GM23338 (cell line): ENCODE measurements at regions not wholly inside any gene's neighbourhood (a gene's known extent, or its start where the extent isn't known, plus 50 kb on each side); places are given as distances from the start of the nearest gene placed in this dataset.

Experiments used
- ATAC-seq: fragments of 200-7000 bp; cut with Tn5 transposase; 3 replicates; pipeline ENCODE4 v1.9.1; 2020
- DNase-seq: peaks from one replicate; pipeline ENCODE4 v3.0.0-alpha.2; 2015; ENCODE audit warnings: low spot score
- H2AFZ ChIP-seq: fragments of 200-600 bp; sonication (generic); 2 replicates; pipeline ENCODE4 v1.8.0; 2016; ENCODE audit warnings: antibody characterized with exemption, mild to moderate bottlenecking, moderate library complexity
- H3F3A ChIP-seq: fragments of 200-600 bp; sonication (generic); replicated peaks from 2 replicates; pipeline ENCODE4 v1.8.0; 2017; ENCODE audit warnings: antibody characterized with exemption, mixed run types, low read depth
- H3K27ac ChIP-seq: fragments of 200-600 bp; sonication (generic); 2 replicates; pipeline ENCODE4 v1.6.1; 2016; ENCODE audit warnings: low read depth
- H3K27me3 ChIP-seq: fragments of 200-600 bp; sonication (generic); 2 replicates; pipeline ENCODE4 v1.8.0; 2016; ENCODE audit warnings: mild to moderate bottlenecking, mixed run types, moderate library complexity; ENCODE audit not compliant: insufficient read depth
- H3K36me3 ChIP-seq: fragments of 200-600 bp; sonication (generic); 2 replicates; pipeline ENCODE4 v1.8.0; 2016; ENCODE audit warnings: mild to moderate bottlenecking; ENCODE audit not compliant: insufficient read depth
- H3K4me1 ChIP-seq: fragments of 200-600 bp; sonication (generic); 2 replicates; pipeline ENCODE4 v1.8.0; 2016; ENCODE audit warnings: mild to moderate bottlenecking, moderate library complexity; ENCODE audit not compliant: insufficient read depth
- H3K4me2 ChIP-seq: fragments of 200-600 bp; sonication (generic); 2 replicates; pipeline ENCODE4 v1.7.1; 2017; ENCODE audit warnings: mixed run types
- H3K4me3 ChIP-seq: fragments of 200-600 bp; sonication (generic); 2 replicates; pipeline ENCODE4 v1.6.1; 2016; ENCODE audit warnings: mixed run types
- H3K79me2 ChIP-seq: fragments of 200-600 bp; sonication (generic); replicated peaks from 2 replicates; pipeline ENCODE4 v1.8.0; 2017; ENCODE audit warnings: mild to moderate bottlenecking; ENCODE audit not compliant: insufficient read depth
- H3K9me2 ChIP-seq: fragments of 200-600 bp; sonication (generic); 2 replicates; pipeline ENCODE4 v1.8.0; 2017; ENCODE audit not compliant: insufficient read depth
- H4K20me1 ChIP-seq: fragments of 200-600 bp; sonication (generic); replicated peaks from 2 replicates; pipeline ENCODE4 v1.8.0; 2017; ENCODE audit warnings: mild to moderate bottlenecking; ENCODE audit not compliant: insufficient read depth
- H3K27ac Mint-ChIP-seq: 2 replicates; pipeline ENCODE4 v1.8.0; 2020; ENCODE audit warnings: inconsistent platforms, mild to moderate bottlenecking, moderate library complexity, mixed read lengths
- H3K27me3 Mint-ChIP-seq: 3 replicates; pipeline ENCODE4 v1.8.0; 2022; ENCODE audit warnings: low read depth, mild to moderate bottlenecking, moderate library complexity, mixed read lengths, inconsistent platforms; ENCODE audit not compliant: insufficient read depth, poor library complexity
- H3K36me3 Mint-ChIP-seq: 3 replicates; pipeline ENCODE4 v1.8.0; 2021; ENCODE audit warnings: low read depth, mild to moderate bottlenecking, inconsistent platforms, moderate library complexity, mixed read lengths
- H3K4me1 Mint-ChIP-seq: 3 replicates; pipeline ENCODE4 v1.8.0; 2020; ENCODE audit warnings: mild to moderate bottlenecking, inconsistent platforms, mixed read lengths
- H3K4me3 Mint-ChIP-seq: 3 replicates; pipeline ENCODE4 v1.8.0; 2021; ENCODE audit warnings: moderate library complexity, mild to moderate bottlenecking, inconsistent platforms, mixed read lengths
- H3K9me3 Mint-ChIP-seq: 3 replicates; pipeline ENCODE4 v1.8.0; 2020; ENCODE audit warnings: moderate library complexity, mild to moderate bottlenecking, inconsistent platforms, mixed read lengths
- CREB1 ChIP-seq: fragments of 250-450 bp; sonication (Bioruptor Pico); IDR thresholded peaks from 2 replicates; pipeline ENCODE4 v1.5.0; 2020; ENCODE audit warnings: low read depth, mild to moderate bottlenecking, moderate library complexity
- CTCF ChIP-seq, 2 experiments: fragments of 200-600 bp in 1 of 2; sonication (generic) in 1 of 2; conservative IDR thresholded peaks; 2 replicates each; pipeline versions ENCODE4 v1.5.1 to v1.6.1; 2016 to 2017; ENCODE audit warnings: antibody characterized with exemption in 2 of 2, low read depth in 2 of 2, mild to moderate bottlenecking in 2 of 2, moderate library complexity in 1 of 2
- ETS1 ChIP-seq: IDR thresholded peaks from 2 replicates; pipeline ENCODE4 v1.6.1; 2016; ENCODE audit warnings: antibody characterized with exemption
- EZH2 ChIP-seq: fragments of 200-600 bp; sonication (generic); IDR thresholded peaks from one replicate; pipeline ENCODE4 v1.8.0; 2017; ENCODE audit warnings: antibody characterized with exemption, mild to moderate bottlenecking, low read depth; ENCODE audit not compliant: unreplicated experiment
- EZH2phosphoT487 ChIP-seq: fragments of 200-600 bp; sonication (generic); IDR thresholded peaks from one replicate; pipeline ENCODE4 v1.8.1; 2018; ENCODE audit warnings: antibody characterized with exemption; ENCODE audit not compliant: unreplicated experiment
- JUNB ChIP-seq: IDR thresholded peaks from one replicate; pipeline ENCODE4 v1.6.1; 2016; ENCODE audit warnings: antibody characterized with exemption; ENCODE audit not compliant: unreplicated experiment
- NANOG ChIP-seq: IDR thresholded peaks from 2 replicates; pipeline ENCODE4 v1.6.1; 2016; ENCODE audit warnings: antibody characterized with exemption, borderline replicate concordance
- POLR2AphosphoS5 ChIP-seq: IDR thresholded peaks from 2 replicates; pipeline ENCODE4 v1.6.1; 2016; ENCODE audit warnings: antibody characterized with exemption, low read depth
- REST ChIP-seq: IDR thresholded peaks from one replicate; pipeline ENCODE4 v1.6.1; 2018; ENCODE audit warnings: antibody characterized with exemption; ENCODE audit not compliant: unreplicated experiment
- STAT1 ChIP-seq: IDR thresholded peaks from one replicate; pipeline ENCODE4 v1.6.1; 2016; ENCODE audit warnings: antibody characterized with exemption; ENCODE audit not compliant: unreplicated experiment
- ZNF114 ChIP-seq: fragments of 250-450 bp; sonication (Bioruptor Pico); IDR thresholded peaks from 2 replicates; pipeline ENCODE4 v1.5.0; 2020; ENCODE audit warnings: mild to moderate bottlenecking, moderate library complexity
- ZNF331 ChIP-seq: fragments of 250-450 bp; sonication (Bioruptor Pico); IDR thresholded peaks from 2 replicates; pipeline ENCODE4 v1.5.0; 2020; ENCODE audit warnings: low read depth, mild to moderate bottlenecking, moderate library complexity
- ZNF462 ChIP-seq: fragments of 250-450 bp; sonication (Bioruptor Pico); IDR thresholded peaks from 2 replicates; pipeline ENCODE4 v1.5.0; 2020; ENCODE audit warnings: mild to moderate bottlenecking, moderate library complexity

GRCh38 chr3:182671541-182671940 lies 121.8 kb upstream of the ATP11B start:
- H3K36me3 ChIP-seq: no peaks in the 10 kb centered on the region
- ATAC-seq: no peak
- Mint-ChIP-seq H3K36me3 (no peaks in the 10 kb centered on the region), H3K4me3 (no peak overlapping the region), H3K27me3 (no peaks in the 10 kb centered on the region), H3K27ac (no peak overlapping the region), H3K9me3 (no peaks in the 10 kb centered on the region; the same call in 2 of the 3 replicates), H3K4me1 (peaks cover 9% of the 10 kb centered on the region; the same call in 2 of the 3 replicates)
- H3K27me3 ChIP-seq: no peaks in the 10 kb centered on the region
- H3K27ac ChIP-seq: no peak overlapping the region
- H3F3A ChIP-seq: no peaks in the 10 kb centered on the region
- TF ChIP-seq POLR2AphosphoS5 (no peak), ZNF462 (CRISPR knock-in tag) (no peak), EZH2 (no peak), STAT1 (no peak), CREB1 (CRISPR knock-in tag) (no peak), JUNB (no peak), NANOG (no peak), EZH2phosphoT487 (no peak), REST (no peak), ZNF114 (no peak), ZNF331 (CRISPR knock-in tag) (no peak), CTCF (conservative IDR thresholded peaks at IDR 0.05; ENCODE audit: low read depth in 2 of 2) (no peak), ETS1 (no peak)
- no peak for DNase-seq
- no peak overlapping the region for H2AFZ ChIP-seq
- H3K4me2 ChIP-seq: no peak overlapping the region
- no peaks in the 10 kb centered on the region for H4K20me1 ChIP-seq
- H3K79me2 ChIP-seq: no peaks in the 10 kb centered on the region
- H3K4me1 ChIP-seq: no peaks in the 10 kb centered on the region; the same call in 1 of the 2 replicates
- H3K9me2 ChIP-seq: no peaks in the 10 kb centered on the region
- H3K4me3 ChIP-seq: no peak overlapping the region
